GM12878 (cell line): ENCODE measurements at regions not wholly inside any gene's neighbourhood (a gene's known extent, or its start where the extent isn't known, plus 50 kb on each side); places are given as distances from the start of the nearest gene placed in this dataset.

Experiments used
- ATAC-seq: fragments of 200-7000 bp; cut with Tn5 transposase; 3 replicates; pipeline ENCODE4 v1.9.1; 2020; ENCODE audit warnings: mild to moderate bottlenecking, moderate library complexity
- BruUV-seq: library from RNA; stranded (reverse); fragments of 400-500 nt; replicated peaks from 2 replicates; lab custom pipeline; 2021; lab: Mats Ljungman, UMichigan
- CTCF ChIA-PET: fragments of 300-600 bp; sonication (Branson Sonifier 250); formaldehyde crosslinking; extraction: SDS; loops from one replicate; lab custom pipeline; 2021; ENCODE audit warnings: inconsistent platforms; lab: Yijun Ruan, JAX
- POLR2A ChIA-PET: fragments of 350-600 bp; formaldehyde crosslinking; extraction: SDS; loops from one replicate; lab custom pipeline; 2021; ENCODE audit warnings: inconsistent platforms; lab: Charles Lee
- RAD21 ChIA-PET: fragments of 300-600 bp; sonication (Branson Sonifier 250); formaldehyde crosslinking; loops from one replicate; lab custom pipeline; 2023; ENCODE audit warnings: antibody characterized with exemption; ENCODE audit not compliant: unreplicated experiment; lab: Charles Lee
- SMC1A ChIA-PET: fragments of 300-600 bp; sonication (Branson Sonifier 250); formaldehyde crosslinking; loops from one replicate; lab custom pipeline; 2023; ENCODE audit not compliant: unreplicated experiment, uncharacterized antibody; lab: Charles Lee
- DNase-seq: peaks from one replicate; pipeline ENCODE4 v3.0.0-alpha.2; 2011; ENCODE audit warnings: low read depth, low spot score
- FAIRE-seq: peaks from 3 replicates; lab custom pipeline; 2011; peaks lifted over from hg19 to GRCh38; lab: Jason Lieb, UNC
- H2AFZ ChIP-seq: 2 replicates; pipeline ENCODE4 v1.6.0; 2011; ENCODE audit warnings: low read depth, low read length, control low read depth; ENCODE audit not compliant: control insufficient read depth
- H3K27ac ChIP-seq: 2 replicates; pipeline ENCODE4 v1.5.1; 2011; ENCODE audit warnings: control low read depth; ENCODE audit not compliant: control insufficient read depth, insufficient read depth
- H3K27me3 ChIP-seq, 2 experiments: replicated peaks in 1 of 2; 2 replicates each; pipeline versions ENCODE4 v1.6.0 to v1.6.1; 2011; ENCODE audit warnings: low read length in 1 of 2; ENCODE audit not compliant: control insufficient read depth in 2 of 2, insufficient read depth in 2 of 2
- H3K36me3 ChIP-seq, 2 experiments: 2 replicates each; pipeline ENCODE4 v1.5.1; 2011; ENCODE audit warnings: low read length in 1 of 2; ENCODE audit not compliant: control insufficient read depth in 2 of 2, insufficient read depth in 2 of 2
- H3K4me1 ChIP-seq: 2 replicates; pipeline ENCODE4 v1.6.1; 2011; ENCODE audit warnings: mild to moderate bottlenecking, low read length, moderate library complexity, mixed read lengths; ENCODE audit not compliant: control insufficient read depth, insufficient read depth
- H3K4me2 ChIP-seq: 2 replicates; pipeline ENCODE4 v1.6.0; 2011; ENCODE audit warnings: control low read depth; ENCODE audit not compliant: control insufficient read depth, insufficient read depth
- H3K4me3 ChIP-seq: fragments of 200-600 bp; sonication (generic); 2 replicates; pipeline ENCODE4 v1.5.1; 2016
- H3K79me2 ChIP-seq: 2 replicates; pipeline ENCODE4 v1.6.0; 2011; ENCODE audit warnings: low read length; ENCODE audit not compliant: control insufficient read depth, insufficient read depth
- H3K9ac ChIP-seq: 2 replicates; pipeline ENCODE4 v1.8.0; 2011; ENCODE audit warnings: low read length, control low read depth, mixed read lengths; ENCODE audit not compliant: control insufficient read depth, insufficient read depth
- H3K9me3 ChIP-seq: replicated peaks from 3 replicates; pipeline ENCODE4 v1.5.1; 2011; ENCODE audit warnings: mild to moderate bottlenecking, low read length; ENCODE audit not compliant: control insufficient read depth, insufficient read depth
- H4K20me1 ChIP-seq: 2 replicates; pipeline ENCODE4 v1.6.0; 2011; ENCODE audit not compliant: control insufficient read depth, insufficient read depth
- CHD4 ChIP-seq: fragments of 200-600 bp; sonication (generic); IDR thresholded peaks from 2 replicates; pipeline ENCODE4 v1.6.1; 2016; ENCODE audit warnings: mild to moderate bottlenecking
- CREM ChIP-seq: IDR thresholded peaks from 2 replicates; pipeline ENCODE4 v1.6.1; 2014; ENCODE audit warnings: antibody characterized with exemption, low read depth
- CTCF ChIP-seq, 3 experiments: IDR thresholded peaks in 2 of 3; conservative IDR thresholded peaks in 1 of 3; 2 replicates each; pipeline ENCODE4 v1.5.1; 2011; ENCODE audit warnings: low read depth in 3 of 3, low read length in 3 of 3, mild to moderate bottlenecking in 3 of 3, control low read depth in 2 of 3, moderate library complexity in 2 of 3, inconsistent platforms in 1 of 3, mixed read lengths in 1 of 3; ENCODE audit not compliant: control insufficient read depth in 2 of 3, insufficient read depth in 1 of 3; ENCODE audit errors: extremely low read depth in 1 of 3
- DPF2 ChIP-seq: fragments of 450-650 bp; IDR thresholded peaks from 2 replicates; pipeline ENCODE4 v1.6.1; 2017; ENCODE audit warnings: mild to moderate bottlenecking
- ESRRA ChIP-seq: IDR thresholded peaks from 2 replicates; pipeline ENCODE4 v1.6.1; 2012; ENCODE audit warnings: mild to moderate bottlenecking, low read length, improper control_type of control experiment
- IKZF2 ChIP-seq, 2 experiments: fragments of 450-650 bp; IDR thresholded peaks; 2 replicates each; pipeline ENCODE4 v1.6.1; 2017; ENCODE audit warnings: mild to moderate bottlenecking in 2 of 2, moderate library complexity in 2 of 2
- MTA3 ChIP-seq: IDR thresholded peaks from 2 replicates; pipeline ENCODE4 v1.6.1; 2012; ENCODE audit warnings: low read length, inconsistent platforms, borderline replicate concordance
- NFYB ChIP-seq: IDR thresholded peaks from 2 replicates; pipeline ENCODE4 v1.6.1; 2011; ENCODE audit warnings: low read depth, mild to moderate bottlenecking, low read length, improper control_type of control experiment, moderate library complexity; ENCODE audit not compliant: insufficient read depth
- NRF1 ChIP-seq: conservative IDR thresholded peaks from 2 replicates; pipeline ENCODE4 v1.6.1; 2011; ENCODE audit warnings: mild to moderate bottlenecking, low read depth, low read length, improper control_type of control experiment
- PAX5 ChIP-seq: IDR thresholded peaks from 2 replicates; pipeline ENCODE4 v1.6.1; 2011; ENCODE audit warnings: low read depth, low read length, borderline replicate concordance
- PML ChIP-seq: IDR thresholded peaks from 2 replicates; pipeline ENCODE4 v1.6.1; 2012; ENCODE audit warnings: low read length, inconsistent platforms
- POLR2A ChIP-seq: IDR thresholded peaks from 2 replicates; pipeline ENCODE4 v1.6.1; 2011; ENCODE audit warnings: low read depth, mild to moderate bottlenecking, low read length
- RAD21 ChIP-seq: IDR thresholded peaks from 2 replicates; pipeline ENCODE4 v1.6.1; 2011; ENCODE audit warnings: mild to moderate bottlenecking, low read depth, low read length, moderate library complexity; ENCODE audit not compliant: insufficient read depth
- RELA ChIP-seq: fragments of 450-650 bp; IDR thresholded peaks from 2 replicates; pipeline ENCODE4 v1.8.0; 2014; ENCODE audit warnings: borderline replicate concordance; ENCODE audit not compliant: partially characterized antibody
- SMC3 ChIP-seq: IDR thresholded peaks from 2 replicates; pipeline ENCODE4 v1.6.1; 2011; ENCODE audit warnings: low read length, improper control_type of control experiment, borderline replicate concordance
- SREBF2 ChIP-seq: IDR thresholded peaks from 2 replicates; pipeline ENCODE4 v1.6.1; 2012; ENCODE audit warnings: mild to moderate bottlenecking, low read length
- YY1 ChIP-seq: IDR thresholded peaks from 2 replicates; pipeline ENCODE4 v1.6.1; 2011; ENCODE audit warnings: low read depth, mild to moderate bottlenecking, low read length
- ZNF622 ChIP-seq: fragments of 450-650 bp; IDR thresholded peaks from 2 replicates; pipeline ENCODE4 v1.6.1; 2017; ENCODE audit warnings: mild to moderate bottlenecking, inconsistent platforms
- WGBS: methylation state at CpG from one replicate; pipeline ENCODE4 v1.1.6; 2016; ENCODE audit warnings: low lambda C conversion rate; ENCODE audit not compliant: insufficient replicate concordance, insufficient coverage; ENCODE audit errors: missing lambda C conversion rate; 5-methylcytosine and 5-hydroxymethylcytosine counted together
- in situ Hi-C: fragments of 300-500 bp; cut with MboI; formaldehyde crosslinking; loops from 9 replicates; pipeline ENCODE4 v1.14.3; 2018; ENCODE audit warnings: mixed read lengths
- intact Hi-C: fragments of 100-400 bp; cut with micrococcal nuclease; formaldehyde crosslinking; loops from one replicate; pipeline ENCODE4 v1.14.2; 2022; ENCODE audit not compliant: unreplicated experiment

DNA sequence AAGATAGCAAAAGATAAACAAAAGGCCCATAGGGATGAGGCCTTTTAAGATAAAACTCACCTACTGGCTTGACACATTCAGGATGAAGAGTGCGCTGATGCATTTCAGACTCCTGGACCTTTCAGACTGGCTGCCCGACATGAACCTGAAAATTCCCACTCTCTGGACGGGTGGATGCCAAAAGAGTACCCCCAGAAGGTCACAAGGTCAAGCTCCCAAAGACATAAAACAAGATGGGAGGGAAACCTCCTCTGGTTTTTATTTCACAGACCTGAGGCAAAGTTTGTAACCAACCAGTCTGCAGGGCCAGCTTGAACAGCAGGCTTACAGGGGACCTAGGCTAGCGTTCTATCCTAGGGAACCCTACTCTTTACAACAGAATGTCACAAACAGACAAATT, 123.2 kb upstream of the GC start (continued):
- no peak for TF ChIP-seq NRF1
- TF ChIP-seq CHD4: no peak
- TF ChIP-seq PML: no peak
- TF ChIP-seq ESRRA: no peak
- TF ChIP-seq RELA: no peak
- TF ChIP-seq CREM: no peak

GRCh38 chr4:71907782-71908181, 123.9 kb upstream of the GC start:
- H3K27ac ChIP-seq: no peak overlapping the region
- H3K9ac ChIP-seq: no peak overlapping the region
- in situ Hi-C loops: no loop called here
- POLR2A ChIA-PET: no interaction called here
- no peak overlapping the region for H3K4me2 ChIP-seq
- FAIRE-seq (no peak), DNase-seq (no peak), ATAC-seq (peak; percentile 90)
- 27% methylated on average over 3 of the region's 3 CpGs for WGBS
- no peaks in the 10 kb centered on the region for H3K27me3 ChIP-seq
- no peak overlapping the region for H3K4me3 ChIP-seq
- no peaks in the 10 kb centered on the region; the same call in 2 of the 3 replicates for H3K9me3 ChIP-seq
- SMC1A ChIA-PET: interaction anchor here (1.3 kb wide), 1 partner anchor 395 kb away, joined by 3 read pairs; no protein-coding TSS in a partner anchor
- CTCF ChIA-PET: no interaction called here
- no TSS peak for BruUV-seq
- RAD21 ChIA-PET: interaction anchor here (0.9 kb wide), 1 partner anchor 377 kb away, joined by 3 read pairs; no protein-coding TSS in a partner anchor
- no peaks in the 10 kb centered on the region for H4K20me1 ChIP-seq
- no peaks in the 10 kb centered on the region for H3K4me1 ChIP-seq
- H3K36me3 ChIP-seq: no peaks in the 10 kb centered on the region
- intact Hi-C loops: no loop called here
- no peaks in the 10 kb centered on the region for H3K79me2 ChIP-seq
- TF ChIP-seq POLR2A: no peak
- peak; percentile 22; the same call in 1 of the 2 replicates for TF ChIP-seq SMC3
- TF ChIP-seq ZNF622: no peak
- no peak for TF ChIP-seq SREBF2
- TF ChIP-seq RAD21: 0 out of 2 replicates have a peak, but pooled peaks have one; percentile 22
- TF ChIP-seq CTCF (IDR thresholded peaks at IDR 0.05 in 2 of 3, conservative IDR thresholded peaks at IDR 0.05 in 1 of 3; ENCODE audit: control insufficient read depth in 2 of 3, extremely low read depth in 1 of 3, insufficient read depth in 1 of 3, low read depth in 3 of 3, low read length in 3 of 3): peak in 1 of 3 experiments; percentile 29; a peak in 2 of 6 replicates
- no peak for TF ChIP-seq MTA3
- TF ChIP-seq IKZF2 (IDR thresholded peaks at IDR 0.05): no peak
- no peak for TF ChIP-seq NFYB
- no peak for TF ChIP-seq YY1
- TF ChIP-seq PAX5: no peak
- no peak for TF ChIP-seq DPF2
- TF ChIP-seq, all 136 proteins: peak for 3
- no peak overlapping the region for H2AFZ ChIP-seq
